ENCODE measurements at regions not wholly inside any gene's neighbourhood (a gene's known extent, or its start where the extent isn't known, plus 50 kb on each side); places are given as distances from the start of the nearest gene placed in this dataset.
"Not testable (repeated sequence)": the region's sequence is repeated elsewhere in the genome, so short reads cannot be mapped to it uniquely, and the experiment has no call there.

DNA sequence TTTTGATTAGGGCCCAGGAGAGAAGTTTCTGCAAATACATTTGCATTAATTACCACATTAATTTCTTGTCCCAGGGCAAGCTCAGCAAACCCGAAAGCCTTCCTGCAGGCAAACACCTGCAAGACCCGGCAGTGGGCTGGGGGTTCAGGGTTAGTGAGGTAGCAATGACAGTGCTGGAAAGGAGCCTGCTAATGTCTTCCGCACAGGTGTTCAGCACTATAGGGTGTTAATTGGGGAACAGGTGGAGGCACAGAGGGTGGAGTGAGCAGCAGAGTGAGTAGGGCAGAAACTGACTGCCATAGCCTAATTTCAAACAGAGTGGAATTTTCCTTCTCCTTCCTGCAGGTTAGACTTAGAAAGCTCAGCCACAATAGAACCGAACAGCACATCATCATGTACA lies 50.9 kb upstream of the UBASH3B start:
- no peak for FAIRE-seq

DNA sequence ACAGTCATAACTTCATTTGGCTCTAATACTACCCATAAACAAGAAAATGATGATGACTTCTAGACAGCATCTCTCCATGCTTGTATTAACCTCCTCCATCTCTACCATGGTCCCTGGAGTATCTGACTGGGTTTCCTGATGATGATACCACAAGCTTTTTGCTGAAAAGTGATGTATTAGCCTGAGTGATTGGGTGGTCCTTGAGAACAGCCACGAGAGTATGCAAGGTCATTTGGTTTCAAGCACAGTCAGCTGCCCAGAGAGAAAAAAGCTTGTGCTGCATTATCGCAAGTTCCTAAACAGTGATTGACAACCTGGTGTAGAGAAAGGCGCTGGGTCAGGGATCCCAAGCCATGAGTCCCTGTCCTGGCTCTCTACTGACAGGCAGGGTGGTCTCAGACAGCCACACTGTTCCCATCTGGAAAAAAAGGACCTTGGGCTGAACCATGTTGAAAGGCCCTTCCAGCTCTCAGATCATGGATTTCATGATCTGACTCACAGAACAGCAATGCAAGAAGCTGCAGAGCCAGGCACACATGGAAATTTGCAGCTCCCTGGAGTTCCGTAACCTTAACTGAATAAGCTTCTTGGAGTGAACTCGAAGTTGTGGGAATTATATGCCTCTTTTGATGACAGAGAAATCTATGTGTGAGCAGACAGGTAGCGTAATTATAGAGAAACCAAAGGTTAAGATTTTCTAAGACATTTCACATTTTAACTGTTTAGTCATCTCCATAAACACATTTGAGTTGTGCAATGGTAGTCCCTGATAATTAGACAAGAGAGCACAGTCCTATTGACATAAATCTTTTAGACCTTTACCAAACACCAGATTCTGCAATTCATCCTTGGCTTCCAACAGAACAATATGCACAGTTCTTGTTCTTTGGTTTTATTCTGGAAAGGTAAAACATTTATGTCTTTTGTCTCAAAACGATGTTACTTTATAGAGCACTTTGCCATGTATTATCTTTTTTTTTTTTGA lies 54.1 kb upstream of the UBASH3B start:
- no peak for FAIRE-seq

DNA sequence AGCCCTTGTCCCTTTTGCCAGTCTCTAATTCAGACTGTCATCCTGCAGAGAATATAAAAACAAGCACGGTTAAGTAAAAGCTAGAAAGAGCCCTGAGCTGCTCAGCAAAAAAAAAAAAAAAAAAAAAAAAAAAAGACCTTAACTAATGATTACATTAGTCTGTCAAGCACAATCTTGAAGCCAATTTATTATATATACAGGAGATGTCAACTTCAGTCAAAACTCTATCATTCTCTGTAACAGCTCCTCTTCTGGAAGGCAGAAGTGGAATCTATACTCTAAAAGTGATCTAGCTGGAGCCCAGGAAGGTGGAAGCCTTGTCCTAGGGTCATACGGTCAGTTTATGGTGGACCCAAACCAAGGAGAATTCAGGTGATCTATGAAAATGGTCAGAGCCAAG lies 55.2 kb upstream of the UBASH3B start:
- FAIRE-seq = no peak

DNA sequence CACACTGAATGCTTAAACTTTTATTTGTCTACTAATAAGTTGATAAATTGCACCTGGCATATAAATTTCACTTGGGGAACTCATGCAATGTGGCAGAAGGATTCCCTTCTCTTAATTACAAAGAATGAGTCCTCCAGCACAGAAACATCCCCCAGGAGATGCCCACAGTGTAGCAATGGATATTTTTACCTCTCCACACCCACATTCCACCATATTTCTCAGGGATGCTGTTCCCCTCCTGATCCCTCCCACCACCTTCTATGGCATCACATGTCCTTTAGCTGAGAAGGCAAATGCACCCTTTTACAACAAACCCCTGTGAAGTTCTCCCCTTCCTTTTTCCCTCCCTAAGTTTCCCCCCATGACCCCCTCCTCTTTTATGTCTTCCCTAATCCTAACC lies 56.1 kb upstream of the UBASH3B start:
- no peak for FAIRE-seq

DNA sequence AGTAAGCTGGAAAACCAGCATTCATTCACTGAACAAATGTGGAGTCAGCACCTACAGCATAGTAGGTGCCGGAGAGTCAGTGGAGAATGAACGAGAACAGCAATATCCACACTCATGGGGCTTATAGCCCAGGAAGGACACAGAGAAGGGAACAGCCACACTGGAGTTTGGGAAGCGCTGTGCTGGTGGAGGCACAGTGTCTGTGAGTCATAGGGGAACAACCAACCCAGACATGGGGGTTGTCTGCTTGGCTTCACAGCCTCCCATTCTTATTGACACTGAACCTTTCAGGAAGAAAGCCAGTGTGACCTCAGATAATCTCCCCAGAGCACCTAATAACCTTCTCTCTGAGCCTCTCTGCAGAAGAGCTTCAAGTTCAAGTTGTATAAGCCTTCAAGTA lies 56.6 kb upstream of the UBASH3B start:
- no peak for FAIRE-seq

DNA sequence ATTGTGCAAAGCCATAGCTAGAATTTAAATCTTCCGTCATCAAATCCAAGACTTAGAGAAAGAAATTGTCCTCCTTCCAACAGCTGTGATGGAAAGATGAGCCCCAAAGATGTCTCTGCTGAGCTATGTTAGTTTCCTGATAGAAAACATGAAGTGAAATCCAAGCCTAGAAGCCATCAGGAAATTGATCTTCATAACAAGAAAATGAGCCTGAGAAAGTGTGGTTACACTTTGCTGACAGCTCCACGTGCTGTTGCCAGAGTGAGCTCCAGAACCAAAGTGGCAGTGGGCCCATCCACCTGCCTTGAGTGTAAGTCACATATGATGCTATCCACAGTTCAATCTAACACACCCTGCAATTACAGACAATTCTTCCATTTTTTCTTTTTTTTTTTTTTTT lies 58.0 kb upstream of the UBASH3B start:
- FAIRE-seq = no peak

DNA sequence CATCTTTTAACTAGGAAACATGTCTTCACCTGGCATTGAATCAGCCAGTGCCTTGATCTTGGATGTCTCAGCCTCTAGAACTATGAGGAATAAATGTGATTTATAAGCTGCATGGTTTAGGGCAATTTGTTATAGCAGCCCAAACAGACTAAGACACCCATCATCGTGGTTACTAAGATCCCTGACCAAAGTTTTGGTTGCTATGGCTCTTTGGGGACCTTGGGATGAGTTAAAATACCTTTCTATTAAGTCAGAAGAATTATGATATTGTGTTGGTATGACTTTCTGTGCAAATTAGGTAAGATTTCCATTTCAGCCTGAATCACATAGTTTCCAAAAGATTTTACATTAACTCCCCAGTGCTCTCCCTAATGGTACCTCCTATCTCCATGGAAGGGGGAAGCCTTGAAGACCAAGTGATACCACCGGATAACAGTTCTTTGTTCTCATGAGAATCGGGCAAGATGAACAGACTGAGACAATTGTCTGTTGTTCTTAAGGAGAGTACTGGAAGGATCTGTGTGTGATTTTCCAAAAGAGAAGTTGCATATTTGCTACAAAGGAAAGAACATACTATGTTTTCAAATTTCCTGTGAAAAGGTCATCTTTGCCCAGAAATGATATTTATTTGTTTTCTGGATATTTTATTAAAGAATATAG lies 60.4 kb upstream of the UBASH3B start:
- FAIRE-seq = no peak

DNA sequence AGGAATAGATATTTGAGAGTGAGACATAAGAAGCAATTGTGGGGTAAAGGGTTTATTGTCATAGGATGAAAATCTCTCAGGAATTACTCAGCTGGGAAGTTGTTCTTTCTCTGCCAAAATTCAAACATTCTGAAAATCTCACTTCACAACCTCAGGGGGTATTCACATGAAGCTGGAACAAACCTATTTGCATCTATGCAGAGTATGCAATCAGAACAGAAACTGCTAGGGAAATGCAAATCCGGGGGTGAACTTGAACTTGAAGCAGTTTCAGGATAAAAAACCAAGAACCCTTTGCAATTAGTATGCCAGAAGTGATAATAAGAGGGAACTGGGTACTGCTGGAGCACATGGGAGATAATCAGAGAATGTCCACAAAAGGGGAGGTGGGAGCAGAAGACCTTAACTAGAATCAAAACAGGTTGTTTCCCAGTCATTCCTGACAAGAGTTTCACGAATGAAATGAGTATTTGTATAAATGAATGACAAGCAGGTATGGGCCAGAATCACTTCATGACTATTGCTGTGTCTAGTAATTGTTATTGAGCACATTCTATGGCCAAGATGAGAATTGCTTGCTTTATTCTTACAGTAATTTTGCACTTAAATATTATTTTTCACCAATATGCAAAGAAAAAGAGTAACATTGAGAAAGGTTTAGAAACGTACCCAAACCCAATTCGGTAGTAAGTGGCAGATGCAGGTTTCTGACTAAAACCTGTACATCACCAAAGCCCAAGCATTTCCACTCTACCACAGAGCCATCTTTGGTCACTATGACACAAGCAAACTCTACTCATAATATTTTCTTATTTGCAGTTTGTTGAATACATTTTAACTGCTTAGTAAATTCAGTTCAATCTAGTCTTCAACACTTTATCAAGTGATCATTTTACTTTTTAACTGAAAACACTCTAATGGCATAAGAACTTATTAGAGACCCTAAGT lies 61.8 kb upstream of the UBASH3B start:
- no peak for FAIRE-seq

DNA sequence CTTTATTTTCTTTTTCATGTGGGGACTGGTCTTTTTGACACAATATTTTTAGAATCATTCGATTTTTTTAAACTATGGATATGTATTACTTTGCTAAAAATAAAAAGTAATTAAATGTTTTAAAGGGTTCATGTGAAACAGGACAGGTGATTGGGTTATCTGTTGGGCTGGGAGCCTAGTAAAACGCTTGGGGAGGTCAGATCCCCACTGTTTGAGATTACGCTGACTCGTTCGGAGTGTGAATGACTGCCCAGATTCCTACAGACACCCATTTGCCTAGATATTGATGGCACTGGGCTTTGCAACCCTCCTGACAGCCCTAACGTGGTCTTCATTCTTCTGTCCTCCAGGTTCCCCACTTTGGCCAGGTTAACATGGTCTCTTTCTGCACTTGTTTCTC lies 62.9 kb upstream of the UBASH3B start:
- no peak for FAIRE-seq

DNA sequence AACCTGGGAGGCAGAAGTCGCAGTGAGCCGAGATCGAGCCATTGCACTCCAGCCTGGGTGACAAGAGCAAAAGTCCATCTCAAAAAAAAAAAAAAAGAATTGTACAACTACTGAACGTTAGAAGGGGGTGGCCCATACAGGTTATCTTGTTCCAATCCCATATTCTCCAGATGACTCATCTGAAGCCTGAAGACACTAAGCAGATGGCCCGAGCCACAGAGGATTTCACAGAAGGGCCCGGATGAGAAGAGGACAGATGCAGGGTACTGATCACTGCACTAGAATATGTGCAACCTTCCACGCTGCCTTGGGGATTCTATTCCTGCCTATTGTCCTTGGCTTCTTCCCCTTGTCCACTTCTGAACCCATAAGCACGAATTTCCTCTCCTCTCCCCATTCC lies 70.9 kb upstream of the UBASH3B start:
- no peak for FAIRE-seq

DNA sequence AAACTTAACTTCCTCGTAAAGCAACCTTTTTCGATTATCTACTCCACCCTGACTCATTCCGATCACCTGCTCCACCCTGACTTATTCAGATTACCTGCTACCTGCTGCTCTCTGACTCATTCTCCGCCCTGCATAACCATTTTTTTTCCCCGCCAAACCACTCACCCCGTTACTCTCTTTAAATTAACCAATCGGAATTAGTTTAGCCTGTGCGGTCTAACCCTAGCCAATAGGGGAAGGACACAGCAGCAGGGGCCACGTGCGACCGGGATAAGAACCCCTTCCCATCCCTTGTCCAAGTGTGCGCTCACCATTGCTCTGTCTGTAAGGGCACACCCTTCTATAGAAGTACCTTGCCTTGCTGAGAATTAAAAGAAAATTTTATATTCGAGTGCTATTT lies 75.5 kb upstream of the UBASH3B start:
- not testable (repeated sequence) for FAIRE-seq

DNA sequence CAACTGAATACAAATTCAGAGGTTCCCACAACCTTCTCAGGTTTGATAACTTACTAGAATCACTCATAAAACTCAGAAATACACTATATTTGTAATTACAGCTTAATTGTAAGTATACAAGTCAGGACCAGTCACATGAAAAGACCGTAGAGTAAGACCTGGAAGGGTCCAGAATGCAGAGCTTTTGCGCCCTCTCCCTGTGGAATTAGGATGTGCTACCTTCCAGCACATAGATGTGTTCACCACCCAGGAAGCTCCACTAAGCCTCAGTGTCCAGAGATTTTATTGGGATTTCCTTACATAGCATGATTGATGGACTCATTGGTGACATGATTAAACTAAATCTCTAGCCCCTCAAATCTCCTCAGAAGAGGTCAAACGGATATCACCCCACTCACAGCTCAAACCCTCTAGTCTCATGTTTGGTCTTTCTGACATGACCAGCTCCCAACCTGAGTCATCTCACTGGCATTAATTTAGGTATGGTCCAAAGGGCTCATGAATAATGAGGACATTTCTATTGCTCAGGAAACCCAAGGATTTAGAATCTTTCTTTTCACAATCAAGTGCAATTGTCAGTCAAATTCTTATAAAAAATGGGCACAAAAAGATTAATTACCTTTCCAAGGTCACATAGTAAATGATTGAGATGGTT lies 77.2 kb upstream of the UBASH3B start:
- FAIRE-seq = no peak

DNA sequence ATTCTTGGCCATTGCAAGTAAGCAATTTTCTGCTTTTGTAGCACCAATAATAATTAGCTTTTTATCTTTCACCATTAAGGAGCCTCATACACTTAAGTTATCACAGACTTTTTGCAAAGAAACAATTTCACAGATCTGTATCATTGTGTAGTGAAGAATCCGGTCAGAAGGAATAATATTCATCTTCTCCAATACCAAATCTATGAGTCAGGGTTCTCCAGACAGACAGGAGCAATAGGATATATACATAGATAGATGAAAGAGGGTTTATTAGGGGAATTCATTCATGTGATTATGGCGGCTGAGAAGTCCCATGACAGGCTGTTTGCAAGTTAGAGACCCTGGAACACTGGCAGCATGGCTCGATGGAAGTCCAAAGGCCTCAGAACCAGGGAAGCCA lies 82.9 kb upstream of the UBASH3B start:
- no peak for FAIRE-seq

DNA sequence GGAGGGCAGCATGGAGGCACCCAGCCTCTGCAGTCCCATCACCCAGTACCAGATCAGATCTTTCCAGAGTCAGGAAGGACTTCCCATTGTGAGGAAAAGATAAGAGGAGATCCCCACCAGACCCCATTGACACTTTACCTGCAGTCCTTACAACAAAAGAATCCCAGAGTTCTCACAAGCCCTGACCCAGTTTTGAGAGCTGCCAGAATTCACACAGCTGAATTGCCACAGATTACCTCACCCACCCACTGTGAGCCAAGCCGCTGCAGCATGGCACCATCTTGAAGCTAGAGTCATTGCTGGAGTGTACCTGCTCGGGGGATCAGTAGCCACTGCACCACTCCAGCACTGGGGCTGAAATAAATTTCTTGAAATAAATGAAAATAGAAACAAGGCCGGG lies 91.8 kb upstream of the UBASH3B start:
- no peak for FAIRE-seq

DNA sequence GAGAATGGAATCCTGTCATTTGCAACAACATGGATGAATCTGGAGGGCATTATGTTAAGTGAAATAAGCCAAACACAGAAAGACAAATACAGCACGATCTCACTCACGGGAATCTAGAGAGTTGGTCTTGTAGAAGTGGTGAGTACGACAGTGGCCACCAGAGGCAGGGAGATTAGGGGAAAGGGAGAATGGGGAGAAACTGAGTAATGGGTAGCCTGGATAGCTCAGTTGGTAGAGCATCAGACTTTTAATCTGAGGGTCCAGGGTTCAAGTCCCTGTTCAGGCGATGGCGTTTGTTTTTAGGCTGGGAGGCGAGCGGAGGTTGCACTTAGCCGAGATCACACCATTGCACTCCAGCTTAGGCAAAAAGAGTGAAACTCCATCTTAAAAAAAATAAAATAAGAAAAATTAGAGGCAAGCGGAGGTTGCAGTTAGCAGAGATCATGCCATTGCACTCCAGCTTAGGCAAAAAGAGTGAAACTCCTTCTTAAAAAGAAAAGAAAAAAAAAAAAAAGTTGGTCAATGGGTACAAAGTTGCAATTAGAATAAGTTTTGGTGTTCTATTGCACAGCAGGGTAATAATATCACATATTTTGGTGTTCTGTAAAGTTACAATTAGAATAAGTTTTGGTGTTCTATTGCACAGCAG lies 95.7 kb upstream of the UBASH3B start:
- no peak for FAIRE-seq

DNA sequence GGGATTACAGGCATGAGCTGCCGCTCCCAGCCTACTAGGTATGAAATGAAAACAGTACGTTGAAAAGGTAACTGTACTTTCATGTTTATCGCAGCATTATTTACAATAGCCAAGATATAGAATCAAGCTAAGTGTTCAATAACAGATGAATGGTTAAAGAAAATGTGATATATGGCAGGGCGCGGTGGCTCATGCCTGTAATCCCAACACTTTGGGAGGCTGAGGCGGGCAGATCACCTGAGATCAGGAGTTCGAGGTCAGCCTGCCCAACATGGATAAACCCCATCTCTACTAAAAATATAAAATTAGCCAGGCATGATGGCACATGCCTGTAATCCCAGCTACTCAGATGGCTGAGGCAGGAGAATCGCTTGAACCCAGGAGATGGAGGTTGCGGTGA lies 96.3 kb upstream of the UBASH3B start:
- FAIRE-seq = not testable (repeated sequence)

DNA sequence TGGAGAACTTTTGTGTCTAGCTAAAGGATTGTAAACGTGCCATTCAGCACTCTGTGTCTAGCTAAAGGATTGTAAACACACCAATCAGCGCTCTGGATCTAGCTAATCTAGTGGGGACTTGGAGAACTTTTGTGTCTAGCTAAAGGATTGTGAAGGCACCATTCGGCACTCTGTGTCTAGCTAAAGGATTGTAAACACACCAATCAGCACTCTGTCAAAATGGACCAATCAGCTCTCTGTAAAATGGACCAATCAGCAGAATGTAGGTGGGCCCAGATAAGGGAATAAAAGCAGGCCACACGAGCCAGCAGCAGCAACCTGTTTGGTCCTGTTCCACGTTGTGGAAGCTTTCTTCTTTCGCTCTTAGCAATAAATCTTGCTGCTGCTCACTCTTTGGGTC lies 98.4 kb upstream of the UBASH3B start:
- FAIRE-seq = not testable (repeated sequence)

DNA sequence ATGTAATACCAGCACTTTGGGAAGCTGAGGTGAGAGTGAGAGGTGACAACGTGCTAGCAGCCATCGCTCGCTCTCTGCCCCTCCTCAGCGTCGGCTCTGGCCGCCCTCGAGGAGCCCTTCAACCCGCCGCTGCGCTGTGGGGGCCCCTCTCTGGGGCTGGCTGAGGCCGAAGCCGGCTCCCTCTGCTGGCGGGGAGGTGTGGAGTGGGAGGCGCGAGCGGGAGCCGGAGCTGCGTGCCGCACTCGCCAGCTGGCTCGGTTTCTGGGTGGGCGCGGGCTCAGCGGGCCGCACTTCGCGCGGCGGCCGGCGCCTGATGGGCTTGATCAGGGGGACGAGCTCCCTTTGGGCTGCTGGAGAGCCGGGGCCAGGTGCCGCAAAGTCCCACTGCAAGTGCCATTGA lies 98.9 kb upstream of the UBASH3B start:
- no peak for FAIRE-seq

DNA sequence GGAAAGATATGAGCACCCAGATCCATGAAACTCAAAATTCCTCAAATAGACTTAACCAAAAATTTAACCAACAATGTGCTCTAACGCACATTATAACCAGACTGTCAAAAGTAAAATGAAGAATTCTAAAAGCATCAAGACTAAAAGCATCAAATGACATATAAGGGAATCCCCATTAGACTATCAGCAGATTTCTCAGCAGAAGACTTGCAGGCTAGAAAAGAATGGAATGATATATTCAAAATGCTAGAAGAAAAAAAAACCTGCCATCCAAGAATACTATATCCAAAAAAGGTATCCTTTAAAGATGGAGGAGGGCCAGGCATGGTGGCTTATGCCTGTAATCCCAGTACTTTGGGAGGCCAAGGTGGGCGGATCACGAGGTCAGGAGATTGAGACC lies 117.5 kb upstream of the UBASH3B start:
- FAIRE-seq = no peak

DNA sequence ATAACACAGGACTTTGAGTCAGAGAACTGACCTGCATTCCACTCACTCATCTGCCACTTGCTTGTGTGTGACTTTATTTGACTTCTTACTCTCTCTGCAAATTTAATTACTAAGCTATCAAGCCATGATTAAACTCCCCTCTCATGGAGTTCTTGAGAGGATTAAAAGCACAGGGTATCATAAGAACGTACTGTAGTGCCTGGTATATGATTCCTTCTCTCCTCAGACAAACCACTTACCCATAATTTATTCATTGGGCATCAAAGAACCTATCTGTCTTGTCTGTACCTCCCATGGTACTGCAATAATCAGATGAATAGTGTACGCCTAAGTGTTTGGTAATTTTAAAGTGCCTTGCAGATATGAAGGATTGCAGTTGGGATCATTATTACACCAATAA lies 130.6 kb upstream of the UBASH3B start:
- no peak for FAIRE-seq

DNA sequence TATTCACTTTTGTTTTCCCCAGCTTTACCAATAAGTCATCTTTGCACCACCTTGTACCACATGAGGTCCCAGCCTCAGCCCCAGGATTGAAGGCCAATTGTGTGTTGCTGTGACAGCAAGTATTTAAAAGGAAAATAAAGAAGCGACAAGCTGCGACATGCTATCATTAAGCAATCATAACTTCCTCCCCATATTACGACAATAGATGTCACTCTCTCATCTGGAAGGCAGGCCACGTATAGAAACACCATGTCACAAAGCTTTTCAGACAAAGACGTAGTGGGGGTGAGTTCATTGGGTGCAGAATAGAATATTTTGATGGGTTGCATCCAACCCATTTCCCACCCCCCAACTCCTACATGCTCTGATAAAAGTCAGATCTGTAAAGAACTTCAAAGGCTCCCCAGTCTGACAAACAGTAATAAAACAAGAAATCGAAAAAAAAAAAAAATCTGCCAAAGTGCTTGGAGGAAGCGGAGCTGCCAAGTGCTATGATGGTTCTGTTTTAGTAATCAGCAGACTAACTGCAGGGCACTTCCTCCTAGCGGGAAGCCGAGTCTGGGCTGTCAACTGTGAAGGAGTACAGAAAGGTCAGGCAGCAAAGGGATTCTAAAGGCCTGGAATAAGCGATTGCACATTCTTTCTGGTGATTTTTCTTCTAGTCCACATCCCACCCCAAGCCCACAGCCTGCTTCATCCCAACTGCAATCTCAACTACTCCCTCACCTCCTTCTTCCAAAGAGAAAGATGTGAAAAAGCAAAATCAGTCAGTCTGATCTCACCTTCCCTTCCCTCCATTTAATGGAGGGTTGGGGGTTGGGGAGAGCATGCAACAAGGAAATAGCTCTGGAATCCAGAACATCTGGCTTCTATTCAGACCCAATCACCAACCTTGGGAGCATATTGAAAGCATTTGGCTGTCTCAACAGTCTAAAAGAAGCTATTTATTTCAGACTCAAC lies 131.4 kb upstream of the UBASH3B start:
- FAIRE-seq = peak; percentile 74
